H1 (cell line): ENCODE measurements at regions not wholly inside any gene's neighbourhood (a gene's known extent, or its start where the extent isn't known, plus 50 kb on each side); places are given as distances from the start of the nearest gene placed in this dataset.

Source experiments
- CTCF ChIA-PET: fragments of 300-600 bp; sonication (Branson Sonifier 250); formaldehyde crosslinking; loops from one replicate; lab custom pipeline; 2021; ENCODE audit not compliant: partially characterized antibody; lab: Charles Lee
- POLR2A ChIA-PET: fragments of 300-600 bp; sonication (Branson Sonifier 250); formaldehyde crosslinking; loops from one replicate; lab custom pipeline; 2021; ENCODE audit warnings: inconsistent platforms; ENCODE audit not compliant: partially characterized antibody; lab: Charles Lee
- DNase-seq, 2 experiments: peaks; one replicate each; pipeline versions ENCODE4 v3.0.0 to v3.0.0-alpha.2; 2010 to 2022; ENCODE audit warnings: low spot score in 2 of 2, low read depth in 1 of 2, mixed read lengths in 1 of 2
- FAIRE-seq: peaks from 2 replicates; lab custom pipeline; 2011; peaks lifted over from hg19 to GRCh38; lab: Jason Lieb, UNC
- H2AFZ ChIP-seq: 2 replicates; pipeline ENCODE4 v1.8.1; 2012; ENCODE audit warnings: low read length, inconsistent platforms
- H2AK5ac ChIP-seq: 2 replicates; pipeline ENCODE4 v1.6.1; 2013; ENCODE audit warnings: low read depth, low read length
- H2BK120ac ChIP-seq: replicated peaks from 2 replicates; pipeline ENCODE3; 2013; ENCODE audit warnings: low read depth, low read length, inconsistent platforms
- H2BK12ac ChIP-seq: 2 replicates; pipeline ENCODE4 v1.6.1; 2013; ENCODE audit warnings: low read depth, low read length
- H2BK15ac ChIP-seq: 2 replicates; pipeline ENCODE4 v1.6.1; 2013; ENCODE audit warnings: low read length
- H2BK20ac ChIP-seq: 2 replicates; pipeline ENCODE4 v1.6.1; 2013; ENCODE audit warnings: low read length
- H2BK5ac ChIP-seq: 2 replicates; pipeline ENCODE4 v1.6.1; 2013; ENCODE audit warnings: low read depth, low read length
- H3K14ac ChIP-seq: 2 replicates; pipeline ENCODE4 v1.6.1; 2013; ENCODE audit warnings: inconsistent platforms; ENCODE audit not compliant: insufficient read length
- H3K18ac ChIP-seq: 2 replicates; pipeline ENCODE4 v1.6.1; 2013; ENCODE audit warnings: low read length; ENCODE audit errors: extremely low read depth
- H3K23ac ChIP-seq: 2 replicates; pipeline ENCODE4 v1.6.1; 2013; ENCODE audit warnings: inconsistent platforms; ENCODE audit not compliant: insufficient read length
- H3K23me2 ChIP-seq: 2 replicates; pipeline ENCODE4 v1.6.1; 2013; ENCODE audit warnings: low read depth, low read length
- H3K27ac ChIP-seq: 2 replicates; pipeline ENCODE4 v1.6.1; 2011; ENCODE audit warnings: low read depth, low read length, inconsistent platforms
- H3K27me3 ChIP-seq, 4 experiments: replicated peaks in 1 of 4; 1 replicate in 1 of 4; 2 replicates in 3 of 4; pipeline versions ENCODE4 v1.6.1 to v1.8.1; 2011 to 2013; ENCODE audit warnings: low read length in 3 of 4, mild to moderate bottlenecking in 3 of 4, inconsistent platforms in 2 of 4, mixed read lengths in 2 of 4, moderate library complexity in 1 of 4; ENCODE audit not compliant: control insufficient read depth in 3 of 4, insufficient read depth in 3 of 4; ENCODE audit errors: extremely low read depth in 1 of 4
- H3K36me3 ChIP-seq, 4 experiments: 2 replicates each; pipeline versions ENCODE4 v1.6.1 to v1.8.1; 2011 to 2013; ENCODE audit warnings: mild to moderate bottlenecking in 4 of 4, low read length in 3 of 4, moderate library complexity in 2 of 4, control low read depth in 1 of 4, inconsistent platforms in 1 of 4; ENCODE audit not compliant: insufficient read depth in 4 of 4, control insufficient read depth in 2 of 4
- H3K4ac ChIP-seq: replicated peaks from 2 replicates; pipeline ENCODE3; 2013; ENCODE audit warnings: low read length, low read depth, mixed read lengths, inconsistent platforms; ENCODE audit not compliant: insufficient read length
- H3K4me1 ChIP-seq, 4 experiments: replicated peaks in 1 of 4; 1 replicate in 1 of 4; 2 replicates in 3 of 4; pipeline versions ENCODE4 v1.6.1 to v1.8.1; 2011 to 2013; ENCODE audit warnings: low read length in 3 of 4, inconsistent platforms in 2 of 4, mixed read lengths in 1 of 4; ENCODE audit not compliant: insufficient read depth in 4 of 4, control insufficient read depth in 3 of 4
- H3K4me2 ChIP-seq, 2 experiments: 2 replicates each; pipeline versions ENCODE4 v1.6.1 to v1.8.1; 2011 to 2013; ENCODE audit warnings: low read depth in 2 of 2, low read length in 2 of 2, control low read depth in 1 of 2, inconsistent platforms in 1 of 2, mild to moderate bottlenecking in 1 of 2; ENCODE audit not compliant: insufficient read depth in 1 of 2
- H3K4me3 ChIP-seq, 4 experiments: fragments of 200-600, 300-600 bp in 1 of 4; sonication (generic), shearing (Covaris generic), sonication (Bioruptor Twin) in 1 of 4; 2 replicates each; pipeline versions ENCODE4 v1.5.1 to v1.8.1; 2011 to 2016; ENCODE audit warnings: low read length in 4 of 4, low read depth in 3 of 4, control low read depth in 2 of 4, inconsistent platforms in 2 of 4, mild to moderate bottlenecking in 2 of 4, mixed read lengths in 1 of 4, moderate library complexity in 1 of 4; ENCODE audit not compliant: insufficient read depth in 2 of 4; ENCODE audit errors: extremely low read depth in 1 of 4
- H3K56ac ChIP-seq: replicated peaks from 2 replicates; pipeline ENCODE3; 2013; ENCODE audit warnings: low read depth, mild to moderate bottlenecking, mixed read lengths, low read length, inconsistent platforms; ENCODE audit not compliant: insufficient read length
- H3K79me1 ChIP-seq: 2 replicates; pipeline ENCODE4 v1.6.1; 2013; ENCODE audit warnings: low read depth, low read length, control low read depth
- H3K79me2 ChIP-seq, 2 experiments: 2 replicates each; pipeline versions ENCODE4 v1.6.1 to v1.8.1; 2012 to 2013; ENCODE audit warnings: low read length in 2 of 2, mild to moderate bottlenecking in 2 of 2, inconsistent platforms in 1 of 2; ENCODE audit not compliant: insufficient read depth in 2 of 2, control insufficient read depth in 1 of 2
- H3K9ac ChIP-seq, 4 experiments: replicated peaks in 1 of 4; 1 replicate in 1 of 4; 2 replicates in 3 of 4; pipeline versions ENCODE4 v1.6.1 to v1.8.1; 2011 to 2013; ENCODE audit warnings: low read depth in 3 of 4, low read length in 3 of 4, control low read depth in 2 of 4, mild to moderate bottlenecking in 2 of 4, moderate library complexity in 2 of 4, inconsistent platforms in 1 of 4; ENCODE audit errors: extremely low read depth in 1 of 4
- H3K9me3 ChIP-seq, 2 experiments: 2 replicates each; pipeline versions ENCODE4 v1.6.1 to v1.8.1; 2012 to 2013; ENCODE audit warnings: mild to moderate bottlenecking in 2 of 2, moderate library complexity in 2 of 2, control low read depth in 1 of 2, inconsistent platforms in 1 of 2, low read depth in 1 of 2, low read length in 1 of 2, mixed read lengths in 1 of 2; ENCODE audit not compliant: insufficient read depth in 2 of 2
- H4K20me1 ChIP-seq, 2 experiments: replicated peaks in 1 of 2; 2 replicates each; pipeline versions ENCODE3 to v1.8.1; 2011 to 2013; ENCODE audit warnings: inconsistent platforms in 2 of 2, low read length in 2 of 2, mild to moderate bottlenecking in 1 of 2; ENCODE audit not compliant: insufficient read depth in 2 of 2, control insufficient read depth in 1 of 2
- H4K5ac ChIP-seq: 2 replicates; pipeline ENCODE4 v1.6.1; 2013; ENCODE audit warnings: low read length, low read depth, mixed read lengths, inconsistent platforms; ENCODE audit not compliant: insufficient read length
- H4K8ac ChIP-seq: 2 replicates; pipeline ENCODE4 v1.8.0; 2013; ENCODE audit warnings: mild to moderate bottlenecking, moderate library complexity, low read length, inconsistent platforms; ENCODE audit not compliant: insufficient read depth; ENCODE audit errors: extremely low read depth
- H4K91ac ChIP-seq: replicated peaks from 2 replicates; pipeline ENCODE3; 2013; ENCODE audit warnings: low read length, mixed read lengths, inconsistent platforms; ENCODE audit not compliant: insufficient read length
- GABPA ChIP-seq: IDR thresholded peaks from 2 replicates; pipeline ENCODE4 v1.6.1; 2011; ENCODE audit warnings: mild to moderate bottlenecking, low read length, moderate library complexity, borderline replicate concordance; ENCODE audit not compliant: insufficient read depth
- GTF2F1 ChIP-seq: IDR thresholded peaks from 2 replicates; pipeline ENCODE4 v1.6.1; 2012; ENCODE audit warnings: low read depth, low read length, improper control_type of control experiment, borderline replicate concordance
- JUND ChIP-seq: IDR thresholded peaks from 2 replicates; pipeline ENCODE4 v1.6.1; 2011; ENCODE audit warnings: mild to moderate bottlenecking, improper control_type of control experiment, low read length
- KDM1A ChIP-seq: fragments of 200-600, 300-600 bp; sonication (generic); IDR thresholded peaks from 2 replicates; pipeline ENCODE4 v1.7.1; 2016; ENCODE audit warnings: mild to moderate bottlenecking, low read length, borderline replicate concordance
- RXRA ChIP-seq: IDR thresholded peaks from 2 replicates; pipeline ENCODE4 v1.6.1; 2011; ENCODE audit warnings: low read depth, mild to moderate bottlenecking, low read length, moderate library complexity; ENCODE audit not compliant: insufficient read depth
- SRF ChIP-seq: IDR thresholded peaks from 2 replicates; pipeline ENCODE4 v1.6.1; 2011; ENCODE audit warnings: mild to moderate bottlenecking, low read depth, low read length, moderate library complexity
- TCF12 ChIP-seq: IDR thresholded peaks from 2 replicates; pipeline ENCODE4 v1.6.1; 2011; ENCODE audit warnings: low read depth, mild to moderate bottlenecking, low read length
- YY1 ChIP-seq: IDR thresholded peaks from 2 replicates; pipeline ENCODE4 v1.6.1; 2011; ENCODE audit warnings: low read depth, mild to moderate bottlenecking, low read length
- WGBS, 2 experiments: shearing (Covaris generic) in 1 of 2; methylation state at CpG; one replicate each; pipeline versions ENCODE4 v1.1.6 to v1.1.7; 2013 to 2015; ENCODE audit warnings: low lambda C conversion rate in 2 of 2, mixed read lengths in 2 of 2, inconsistent platforms in 1 of 2, low coverage in 1 of 2, missing lambda C conversion rate in 1 of 2; ENCODE audit not compliant: insufficient replicate concordance in 2 of 2, insufficient coverage in 1 of 2, insufficient read length in 1 of 2; ENCODE audit errors: extremely low coverage in 1 of 2, missing lambda C conversion rate in 1 of 2; 5-methylcytosine and 5-hydroxymethylcytosine counted together
- TF ChIP-seq, protein P1 (sequence below): IDR thresholded peaks from 2 replicates; pipeline ENCODE4 v1.6.1; 2011; ENCODE audit warnings: low read length, improper control_type of control experiment

DNA sequence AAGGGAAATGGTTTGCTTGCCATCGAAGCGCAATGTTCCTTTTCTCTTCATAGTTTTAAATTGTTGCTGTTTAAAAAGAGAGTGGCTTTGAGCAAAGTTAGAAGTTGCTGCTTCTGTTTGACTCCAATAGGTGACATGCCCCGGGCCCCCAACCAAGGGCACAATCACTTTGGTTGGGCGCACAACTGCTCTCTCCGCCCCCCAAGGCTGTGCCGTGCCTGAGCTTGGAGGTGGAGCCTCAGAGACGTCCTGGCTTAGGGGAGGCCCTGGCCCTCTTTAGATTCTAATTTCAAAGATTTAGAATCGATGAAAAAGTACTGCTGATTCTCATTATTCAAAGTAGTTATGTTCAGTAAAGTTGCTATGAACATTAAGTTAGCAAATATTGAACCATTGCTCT, 725.9 kb downstream of the COL12A1 start:
- H3K18ac ChIP-seq: no peak overlapping the region
- H2BK120ac ChIP-seq: no peak overlapping the region
- H3K4ac ChIP-seq: no peak overlapping the region
- no peak overlapping the region for H2BK20ac ChIP-seq
- H3K79me1 ChIP-seq: no peaks in the 10 kb centered on the region
- H2BK15ac ChIP-seq: no peak overlapping the region
- no peak overlapping the region for H2BK5ac ChIP-seq
- DNase-seq (no peak), FAIRE-seq (no peak)
- no peak overlapping the region for H2AK5ac ChIP-seq
- TF ChIP-seq JUND (no peak), YY1 (no peak), KDM1A (no peak), TCF12 (no peak), GTF2F1 (no peak), RXRA (no peak), SRF (no peak), GABPA (no peak)
- TF ChIP-seq, protein P1, sequence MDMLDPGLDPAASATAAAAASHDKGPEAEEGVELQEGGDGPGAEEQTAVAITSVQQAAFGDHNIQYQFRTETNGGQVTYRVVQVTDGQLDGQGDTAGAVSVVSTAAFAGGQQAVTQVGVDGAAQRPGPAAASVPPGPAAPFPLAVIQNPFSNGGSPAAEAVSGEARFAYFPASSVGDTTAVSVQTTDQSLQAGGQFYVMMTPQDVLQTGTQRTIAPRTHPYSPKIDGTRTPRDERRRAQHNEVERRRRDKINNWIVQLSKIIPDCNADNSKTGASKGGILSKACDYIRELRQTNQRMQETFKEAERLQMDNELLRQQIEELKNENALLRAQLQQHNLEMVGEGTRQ: no peak
- H2BK12ac ChIP-seq: no peak overlapping the region
- no peak overlapping the region for H2AFZ ChIP-seq
- POLR2A ChIA-PET: no interaction called here
- H3K36me3 ChIP-seq: no peaks in the 10 kb centered on the region
- no peak overlapping the region for H3K14ac ChIP-seq
- CTCF ChIA-PET: no interaction called here
- H3K23ac ChIP-seq: no peak overlapping the region
- no peaks in the 10 kb centered on the region; a peak in 1 of 7 replicates for H3K4me1 ChIP-seq
- WGBS, 2 experiments: 82% methylated on average over 8 of the region's 8 CpGs; no CpG with 5 or more reads in 1 of the 2 experiments
- no peaks in the 10 kb centered on the region for H3K79me2 ChIP-seq
- H3K27ac ChIP-seq: no peak overlapping the region
- H3K56ac ChIP-seq: no peak overlapping the region
- H3K9me3 ChIP-seq: no peaks in the 10 kb centered on the region
- no peaks in the 10 kb centered on the region for H4K20me1 ChIP-seq
- no peaks in the 10 kb centered on the region; a peak in 2 of 7 replicates for H3K27me3 ChIP-seq
- H4K91ac ChIP-seq: no peak overlapping the region
- no peak overlapping the region for H3K9ac ChIP-seq
- H3K4me2 ChIP-seq: no peak overlapping the region
- no peaks in the 10 kb centered on the region for H3K23me2 ChIP-seq
- no peak overlapping the region for H3K4me3 ChIP-seq
- H4K8ac ChIP-seq: no peak overlapping the region
- H4K5ac ChIP-seq: no peak overlapping the region
